SK-N-SH (cell line): ENCODE measurements at regions not wholly inside any gene's neighbourhood (a gene's known extent, or its start where the extent isn't known, plus 50 kb on each side); places are given as distances from the start of the nearest gene placed in this dataset.

Experiments
- EZH2phosphoT487 ChIP-seq: fragments of 200-600 bp; sonication (generic); IDR thresholded peaks from 2 replicates; pipeline ENCODE4 v1.6.1; 2017; ENCODE audit warnings: low read depth, mixed run types, mild to moderate bottlenecking, antibody characterized with exemption, moderate library complexity, borderline replicate concordance
- RXRA ChIP-seq: IDR thresholded peaks from 2 replicates; pipeline ENCODE4 v1.4.0; 2012; ENCODE audit warnings: low read depth, mild to moderate bottlenecking, borderline replicate concordance
- TAF1 ChIP-seq: IDR thresholded peaks from 2 replicates; pipeline ENCODE4 v1.6.1; 2012; ENCODE audit warnings: low read depth, mild to moderate bottlenecking, low read length, moderate library complexity, borderline replicate concordance
- TCF12 ChIP-seq: IDR thresholded peaks from 2 replicates; pipeline ENCODE4 v1.4.0; 2012
- TEAD4 ChIP-seq: IDR thresholded peaks from 2 replicates; pipeline ENCODE4 v1.4.0; 2012; ENCODE audit warnings: mild to moderate bottlenecking, borderline replicate concordance; ENCODE audit not compliant: insufficient read depth
- TF ChIP-seq, protein P1 (sequence below): IDR thresholded peaks from 2 replicates; pipeline ENCODE4 v1.4.0; 2012; ENCODE audit warnings: low read depth
- TF ChIP-seq, protein P2 (sequence below): fragments of 200-600 bp; sonication (generic); IDR thresholded peaks from 2 replicates; pipeline ENCODE4 v1.6.1; 2017; ENCODE audit warnings: antibody characterized with exemption, mild to moderate bottlenecking, moderate library complexity

GRCh38 chr13:89923736-89924135 is 1423.8 kb upstream of the MIR17HG start:
- no peak for TF ChIP-seq TCF12
- TF ChIP-seq, protein P1, sequence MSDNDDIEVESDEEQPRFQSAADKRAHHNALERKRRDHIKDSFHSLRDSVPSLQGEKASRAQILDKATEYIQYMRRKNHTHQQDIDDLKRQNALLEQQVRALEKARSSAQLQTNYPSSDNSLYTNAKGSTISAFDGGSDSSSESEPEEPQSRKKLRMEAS = no peak
- TF ChIP-seq, protein P2, sequence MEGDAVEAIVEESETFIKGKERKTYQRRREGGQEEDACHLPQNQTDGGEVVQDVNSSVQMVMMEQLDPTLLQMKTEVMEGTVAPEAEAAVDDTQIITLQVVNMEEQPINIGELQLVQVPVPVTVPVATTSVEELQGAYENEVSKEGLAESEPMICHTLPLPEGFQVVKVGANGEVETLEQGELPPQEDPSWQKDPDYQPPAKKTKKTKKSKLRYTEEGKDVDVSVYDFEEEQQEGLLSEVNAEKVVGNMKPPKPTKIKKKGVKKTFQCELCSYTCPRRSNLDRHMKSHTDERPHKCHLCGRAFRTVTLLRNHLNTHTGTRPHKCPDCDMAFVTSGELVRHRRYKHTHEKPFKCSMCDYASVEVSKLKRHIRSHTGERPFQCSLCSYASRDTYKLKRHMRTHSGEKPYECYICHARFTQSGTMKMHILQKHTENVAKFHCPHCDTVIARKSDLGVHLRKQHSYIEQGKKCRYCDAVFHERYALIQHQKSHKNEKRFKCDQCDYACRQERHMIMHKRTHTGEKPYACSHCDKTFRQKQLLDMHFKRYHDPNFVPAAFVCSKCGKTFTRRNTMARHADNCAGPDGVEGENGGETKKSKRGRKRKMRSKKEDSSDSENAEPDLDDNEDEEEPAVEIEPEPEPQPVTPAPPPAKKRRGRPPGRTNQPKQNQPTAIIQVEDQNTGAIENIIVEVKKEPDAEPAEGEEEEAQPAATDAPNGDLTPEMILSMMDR = no peak
- no peak for TF ChIP-seq TAF1
- no peak for TF ChIP-seq TEAD4
- TF ChIP-seq RXRA = no peak
- no peak for TF ChIP-seq EZH2phosphoT487
